ENCODE measurements at regions not wholly inside any gene's neighbourhood (a gene's known extent, or its start where the extent isn't known, plus 50 kb on each side); places are given as distances from the start of the nearest gene placed in this dataset.
"Not testable (repeated sequence)": the region's sequence is repeated elsewhere in the genome, so short reads cannot be mapped to it uniquely, and the experiment has no call there.

GRCh38 chr5:6110441-6111005 is 267.8 kb downstream of the MED10 start:
- no peak for DNase-seq
- Mint-ChIP-seq H3K27ac (no peak overlapping the region), H3K4me1 (no peaks in the 10 kb centered on the region), H3K9me3 (ENCODE audit: low read depth) (peaks cover 3% of the 10 kb centered on the region), H3K27me3 (no peaks in the 10 kb centered on the region), H3K4me3 (no peak overlapping the region), H3K36me3 (ENCODE audit: low read depth) (no peaks in the 10 kb centered on the region)
- ATAC-seq = no peak
- ChIA-PET CTCF (no interaction called here), POLR2A (no interaction called here)
- intact Hi-C loops (cut with DNase I, micrococcal nuclease) = no loop called here

GRCh38 chr5:6108981-6109825 is 269.1 kb downstream of the MED10 start:
- H3K27me3 Mint-ChIP-seq = no peaks in the 10 kb centered on the region
- no peak overlapping the region for H3K4me3 Mint-ChIP-seq
- CTCF ChIA-PET = no interaction called here
- H3K9me3 Mint-ChIP-seq (ENCODE audit: low read depth) = no peaks in the 10 kb centered on the region
- no peaks in the 10 kb centered on the region for H3K36me3 Mint-ChIP-seq (ENCODE audit: low read depth)
- H3K4me1 Mint-ChIP-seq = no peaks in the 10 kb centered on the region
- intact Hi-C loops (cut with DNase I, micrococcal nuclease) = no loop called here
- POLR2A ChIA-PET = no interaction called here
- H3K27ac Mint-ChIP-seq = no peak overlapping the region
- ATAC-seq = no peak
- DNase-seq = no peak

- H3K9me3 Mint-ChIP-seq (ENCODE audit: low read depth) = no peaks in the 10 kb centered on the region
- intact Hi-C loops (cut with DNase I, micrococcal nuclease) = no loop called here
- H3K4me3 Mint-ChIP-seq = no peak overlapping the region
- H3K4me1 Mint-ChIP-seq = no peaks in the 10 kb centered on the region
- CTCF ChIA-PET = no interaction called here
- POLR2A ChIA-PET = no interaction called here
- no peak for ATAC-seq
- no peak for DNase-seq
- H3K27me3 Mint-ChIP-seq = no peaks in the 10 kb centered on the region
- no peaks in the 10 kb centered on the region for H3K36me3 Mint-ChIP-seq (ENCODE audit: low read depth)
- no peak overlapping the region for H3K27ac Mint-ChIP-seq
Measured at GRCh38 chr5:6108540-6108848, 269.9 kb downstream of the MED10 start.

- ATAC-seq (no peak), DNase-seq (no peak)
- no peaks in the 10 kb centered on the region for H3K4me1 Mint-ChIP-seq
- H3K36me3 Mint-ChIP-seq (ENCODE audit: low read depth) = no peaks in the 10 kb centered on the region
- H3K27me3 Mint-ChIP-seq = no peaks in the 10 kb centered on the region
- POLR2A ChIA-PET = no interaction called here
- H3K4me3 Mint-ChIP-seq = no peak overlapping the region
- CTCF ChIA-PET = no interaction called here
- intact Hi-C loops (cut with DNase I, micrococcal nuclease) = no loop called here
- no peak overlapping the region for H3K27ac Mint-ChIP-seq
- no peaks in the 10 kb centered on the region for H3K9me3 Mint-ChIP-seq (ENCODE audit: low read depth)
Measured at GRCh38 chr5:6107675-6108539, 270.4 kb downstream of the MED10 start.

- no peak for DNase-seq
- Mint-ChIP-seq H3K27me3 (no peaks in the 10 kb centered on the region), H3K27ac (no peak overlapping the region), H3K9me3 (ENCODE audit: low read depth) (no peaks in the 10 kb centered on the region), H3K36me3 (ENCODE audit: low read depth) (no peaks in the 10 kb centered on the region), H3K4me3 (no peak overlapping the region), H3K4me1 (no peaks in the 10 kb centered on the region)
- CTCF ChIA-PET = no interaction called here
- no peak for ATAC-seq
- POLR2A ChIA-PET = no interaction called here
- intact Hi-C loops (cut with DNase I, micrococcal nuclease) = no loop called here
Measured at GRCh38 chr5:6106756-6107155, 271.6 kb downstream of the MED10 start.

GRCh38 chr5:6105320-6105719 is 273.0 kb downstream of the MED10 start:
- CTCF ChIA-PET = no interaction called here
- Mint-ChIP-seq H3K27me3 (no peaks in the 10 kb centered on the region), H3K4me1 (no peaks in the 10 kb centered on the region), H3K36me3 (ENCODE audit: low read depth) (no peaks in the 10 kb centered on the region), H3K27ac (no peak overlapping the region), H3K9me3 (ENCODE audit: low read depth) (no peaks in the 10 kb centered on the region), H3K4me3 (no peak overlapping the region)
- DNase-seq = no peak
- intact Hi-C loops (cut with DNase I, micrococcal nuclease) = no loop called here
- POLR2A ChIA-PET = no interaction called here
- no peak for ATAC-seq

- POLR2A ChIA-PET = no interaction called here
- no peak for ATAC-seq
- Mint-ChIP-seq H3K27me3 (no peaks in the 10 kb centered on the region), H3K4me3 (no peak overlapping the region), H3K27ac (no peak overlapping the region), H3K36me3 (ENCODE audit: low read depth) (no peaks in the 10 kb centered on the region), H3K9me3 (ENCODE audit: low read depth) (peaks cover 4% of the 10 kb centered on the region), H3K4me1 (no peaks in the 10 kb centered on the region)
- CTCF ChIA-PET = no interaction called here
- intact Hi-C loops (cut with DNase I, micrococcal nuclease) = no loop called here
- no peak for DNase-seq
Measured at GRCh38 chr5:6096101-6096500, 282.2 kb downstream of the MED10 start.

GRCh38 chr5:6094180-6094579 is 284.2 kb downstream of the MED10 start:
- H3K36me3 Mint-ChIP-seq (ENCODE audit: low read depth); H3K27me3 Mint-ChIP-seq; POLR2A ChIA-PET; intact Hi-C loops (cut with DNase I, micrococcal nuclease); H3K9me3 Mint-ChIP-seq (ENCODE audit: low read depth); H3K27ac Mint-ChIP-seq; H3K4me1 Mint-ChIP-seq; H3K4me3 Mint-ChIP-seq; ATAC-seq; DNase-seq: not testable (repeated sequence)
- CTCF ChIA-PET = interaction anchor here (1.1 kb wide), 1 partner anchor 101 kb away, joined by 3 read pairs; no protein-coding TSS in a partner anchor

- H3K27ac Mint-ChIP-seq = no peak overlapping the region
- ChIA-PET CTCF (no interaction called here), POLR2A (no interaction called here)
- H3K36me3 Mint-ChIP-seq (ENCODE audit: low read depth) = no peaks in the 10 kb centered on the region
- H3K27me3 Mint-ChIP-seq = no peaks in the 10 kb centered on the region
- H3K4me1 Mint-ChIP-seq = no peaks in the 10 kb centered on the region
- H3K9me3 Mint-ChIP-seq (ENCODE audit: low read depth) = peaks cover 4% of the 10 kb centered on the region
- ATAC-seq (no peak), DNase-seq (no peak)
- intact Hi-C loops (cut with DNase I, micrococcal nuclease) = no loop called here
- H3K4me3 Mint-ChIP-seq = no peak overlapping the region
Measured at GRCh38 chr5:6090838-6091237, 287.5 kb downstream of the MED10 start.

GRCh38 chr5:6090079-6090654 is 288.2 kb downstream of the MED10 start:
- ATAC-seq (no peak), DNase-seq (no peak)
- CTCF ChIA-PET = no interaction called here
- POLR2A ChIA-PET = no interaction called here
- Mint-ChIP-seq H3K27ac (no peak overlapping the region), H3K4me3 (no peak overlapping the region), H3K4me1 (no peaks in the 10 kb centered on the region), H3K9me3 (ENCODE audit: low read depth) (peaks cover 4% of the 10 kb centered on the region), H3K36me3 (ENCODE audit: low read depth) (no peaks in the 10 kb centered on the region), H3K27me3 (no peaks in the 10 kb centered on the region)
- intact Hi-C loops (cut with DNase I, micrococcal nuclease) = no loop called here

GRCh38 chr5:6088706-6089105 is 289.6 kb downstream of the MED10 start:
- H3K36me3 Mint-ChIP-seq (ENCODE audit: low read depth) = no peaks in the 10 kb centered on the region
- intact Hi-C loops (cut with DNase I, micrococcal nuclease) = no loop called here
- ChIA-PET CTCF (no interaction called here), POLR2A (no interaction called here)
- DNase-seq (no peak), ATAC-seq (no peak)
- peaks cover 2% of the 10 kb centered on the region for H3K9me3 Mint-ChIP-seq (ENCODE audit: low read depth)
- no peak overlapping the region for H3K27ac Mint-ChIP-seq
- H3K4me3 Mint-ChIP-seq = no peak overlapping the region
- H3K4me1 Mint-ChIP-seq = no peaks in the 10 kb centered on the region
- H3K27me3 Mint-ChIP-seq = no peaks in the 10 kb centered on the region

GRCh38 chr5:6087576-6087975 is 290.8 kb downstream of the MED10 start:
- H3K4me1 Mint-ChIP-seq = no peaks in the 10 kb centered on the region
- POLR2A ChIA-PET = no interaction called here
- no peak overlapping the region for H3K4me3 Mint-ChIP-seq
- H3K27ac Mint-ChIP-seq = no peak overlapping the region
- DNase-seq (no peak), ATAC-seq (no peak)
- H3K9me3 Mint-ChIP-seq (ENCODE audit: low read depth) = peaks cover 2% of the 10 kb centered on the region
- intact Hi-C loops (cut with DNase I, micrococcal nuclease) = no loop called here
- CTCF ChIA-PET = no interaction called here
- H3K36me3 Mint-ChIP-seq (ENCODE audit: low read depth) = no peaks in the 10 kb centered on the region
- H3K27me3 Mint-ChIP-seq = no peaks in the 10 kb centered on the region

Measured in activated CD4-positive, alpha-beta T cell treated with anti-CD3 and anti-CD28 coated beads for 36 hours (primary cell).